Breast epithelium (tissue), 3 donors: ENCODE measurements at regions not wholly inside any gene's neighbourhood (a gene's known extent, or its start where the extent isn't known, plus 50 kb on each side); places are given as distances from the start of the nearest gene placed in this dataset.

Source experiments
- CTCF ChIP-seq, 3 donors: fragments of 450-650 bp; IDR thresholded peaks; one replicate each; pipeline ENCODE4 v1.5.1; 2016 to 2017; ENCODE audit warnings: antibody characterized with exemption in 3 of 3, mild to moderate bottlenecking in 3 of 3, moderate library complexity in 3 of 3
- POLR2AphosphoS5 ChIP-seq, 3 donors: sonication (generic); formaldehyde crosslinking; IDR thresholded peaks; one replicate each; pipeline ENCODE4 v1.6.1; 2017; ENCODE audit warnings: antibody characterized with exemption in 3 of 3

- no peak for TF ChIP-seq POLR2AphosphoS5 (IDR thresholded peaks at IDR 0.05)
- no peak for TF ChIP-seq CTCF (IDR thresholded peaks at IDR 0.05)
Measured at GRCh38 chr11:109957601-109958000, 135.6 kb upstream of the ZC3H12C start.
